ENCODE measurements at regions not wholly inside any gene's neighbourhood (a gene's known extent, or its start where the extent isn't known, plus 50 kb on each side); places are given as distances from the start of the nearest gene placed in this dataset.
"Not testable (repeated sequence)": the region's sequence is repeated elsewhere in the genome, so short reads cannot be mapped to it uniquely, and the experiment has no call there.

- DNase-seq (ENCODE audit: low read depth, low spot score); H3K4me3 ChIP-seq (ENCODE audit: low read depth, low read length); in situ Hi-C loops (cut with HindIII; ENCODE audit: low sequenced_read_pairs): not testable (repeated sequence)
Observed at GRCh38 chr2:132220589-132220988, 58.8 kb upstream of the ANKRD30BL start.

- H3K4me3 ChIP-seq (ENCODE audit: low read depth, low read length); DNase-seq (ENCODE audit: low read depth, low spot score); in situ Hi-C loops (cut with HindIII; ENCODE audit: low sequenced_read_pairs): not testable (repeated sequence)
Observed at GRCh38 chr2:132221886-132222285, 60.1 kb upstream of the ANKRD30BL start.

GRCh38 chr2:132252191-132252893 lies 90.6 kb upstream of the ANKRD30BL start:
- H3K4me3 ChIP-seq (ENCODE audit: low read depth, low read length) = no peak overlapping the region
- no peak for TF ChIP-seq CTCF (IDR thresholded peaks at IDR 0.05; ENCODE audit: low read depth, low read length)

GRCh38 chr2:132252894-132253264 lies 91.1 kb upstream of the ANKRD30BL start:
- no peak for TF ChIP-seq CTCF (IDR thresholded peaks at IDR 0.05; ENCODE audit: low read depth, low read length)
- no peak for DNase-seq (ENCODE audit: low read depth, low spot score)
- H3K4me3 ChIP-seq (ENCODE audit: low read depth, low read length) = no peak overlapping the region
- in situ Hi-C loops (cut with HindIII; ENCODE audit: low sequenced_read_pairs) = no loop called here

More at GRCh38 chr2:132252191-132252893, 90.6 kb upstream of the ANKRD30BL start:
- no peak for DNase-seq (ENCODE audit: low read depth, low spot score)
- in situ Hi-C loops (cut with HindIII; ENCODE audit: low sequenced_read_pairs) = no loop called here

GRCh38 chr2:132253496-132254305 lies 91.9 kb upstream of the ANKRD30BL start:
- H3K4me3 ChIP-seq (ENCODE audit: low read depth, low read length) = no peak overlapping the region
- no peak for DNase-seq (ENCODE audit: low read depth, low spot score)
- TF ChIP-seq CTCF (IDR thresholded peaks at IDR 0.05; ENCODE audit: low read depth, low read length) = no peak
- in situ Hi-C loops (cut with HindIII; ENCODE audit: low sequenced_read_pairs) = no loop called here

GRCh38 chr2:132254306-132254919 lies 92.7 kb upstream of the ANKRD30BL start:
- DNase-seq (ENCODE audit: low read depth, low spot score); in situ Hi-C loops (cut with HindIII; ENCODE audit: low sequenced_read_pairs); H3K4me3 ChIP-seq (ENCODE audit: low read depth, low read length): not testable (repeated sequence)

GRCh38 chr2:132255714-132256113 lies 94.0 kb upstream of the ANKRD30BL start:
- TF ChIP-seq CTCF (IDR thresholded peaks at IDR 0.05; ENCODE audit: low read depth, low read length) = no peak
- in situ Hi-C loops (cut with HindIII; ENCODE audit: low sequenced_read_pairs) = no loop called here
- DNase-seq (ENCODE audit: low read depth, low spot score) = no peak
- no peak overlapping the region for H3K4me3 ChIP-seq (ENCODE audit: low read depth, low read length)

Measured in astrocyte of the spinal cord (primary cell).